DOHH2 (cell line): ENCODE measurements at regions not wholly inside any gene's neighbourhood (a gene's known extent, or its start where the extent isn't known, plus 50 kb on each side); places are given as distances from the start of the nearest gene placed in this dataset.

Experiments used
- H3F3A ChIP-seq: fragments of 200-600 bp; sonication (generic), shearing (Covaris generic); 2 replicates; pipeline ENCODE4 v1.6.0; 2016; ENCODE audit warnings: antibody characterized with exemption, mild to moderate bottlenecking; ENCODE audit not compliant: control insufficient read depth, insufficient read depth
- H3K27ac ChIP-seq: fragments of 200-600 bp; sonication (generic); 2 replicates; pipeline ENCODE4 v1.5.1; 2014; ENCODE audit warnings: low read depth, mild to moderate bottlenecking, low read length, moderate library complexity
- H3K27me3 ChIP-seq: fragments of 200-600 bp; sonication (generic); 2 replicates; pipeline ENCODE4 v1.6.1; 2014; ENCODE audit warnings: mild to moderate bottlenecking, low read length, mixed read lengths; ENCODE audit not compliant: control insufficient read depth
- H3K36me3 ChIP-seq: fragments of 200-600 bp; sonication (generic); 2 replicates; pipeline ENCODE4 v1.6.1; 2014; ENCODE audit warnings: mild to moderate bottlenecking, low read length, moderate library complexity, mixed read lengths; ENCODE audit not compliant: control insufficient read depth
- H3K4me1 ChIP-seq: fragments of 200-600 bp; sonication (generic); 2 replicates; pipeline ENCODE4 v1.6.1; 2014; ENCODE audit warnings: mild to moderate bottlenecking, low read length, mixed read lengths; ENCODE audit not compliant: control insufficient read depth
- H3K4me2 ChIP-seq: fragments of 200-600 bp; sonication (generic); 2 replicates; pipeline ENCODE4 v1.6.0; 2014; ENCODE audit warnings: mild to moderate bottlenecking, low read length, moderate library complexity
- H3K4me3 ChIP-seq: fragments of 200-600 bp; sonication (generic); 2 replicates; pipeline ENCODE4 v1.5.1; 2014; ENCODE audit warnings: mild to moderate bottlenecking, low read length, mixed read lengths
- H3K79me2 ChIP-seq: fragments of 200-600 bp; sonication (generic); 2 replicates; pipeline ENCODE4 v1.6.1; 2014; ENCODE audit warnings: mild to moderate bottlenecking, low read length, mixed read lengths; ENCODE audit not compliant: control insufficient read depth
- H3K9me2 ChIP-seq: fragments of 200-600 bp; sonication (generic); replicated peaks from 2 replicates; pipeline ENCODE4 v1.6.1; 2014; ENCODE audit warnings: mild to moderate bottlenecking, low read length, mixed read lengths; ENCODE audit not compliant: control insufficient read depth
- H3K9me3 ChIP-seq: fragments of 200-600 bp; sonication (generic); 2 replicates; pipeline ENCODE4 v1.6.1; 2014; ENCODE audit warnings: antibody characterized with exemption, low read length, mixed read lengths; ENCODE audit not compliant: control insufficient read depth, insufficient read depth
- H4K20me1 ChIP-seq: fragments of 200-600 bp; sonication (generic); 2 replicates; pipeline ENCODE4 v1.6.0; 2014; ENCODE audit warnings: low read depth, mild to moderate bottlenecking, antibody characterized with exemption, low read length, moderate library complexity; ENCODE audit not compliant: control insufficient read depth, insufficient read depth
- CTCF ChIP-seq: fragments of 200-600 bp; sonication (generic); IDR thresholded peaks from one replicate; pipeline ENCODE4 v1.5.1; 2014; ENCODE audit warnings: antibody characterized with exemption, mild to moderate bottlenecking, low read depth, low read length; ENCODE audit not compliant: poor library complexity, severe bottlenecking
- EZH2phosphoT487 ChIP-seq: fragments of 200-600 bp; sonication (generic); IDR thresholded peaks from 2 replicates; pipeline ENCODE4 v1.6.1; 2017; ENCODE audit warnings: borderline replicate concordance, mild to moderate bottlenecking, antibody characterized with exemption, low read length, moderate library complexity, mixed read lengths

DNA sequence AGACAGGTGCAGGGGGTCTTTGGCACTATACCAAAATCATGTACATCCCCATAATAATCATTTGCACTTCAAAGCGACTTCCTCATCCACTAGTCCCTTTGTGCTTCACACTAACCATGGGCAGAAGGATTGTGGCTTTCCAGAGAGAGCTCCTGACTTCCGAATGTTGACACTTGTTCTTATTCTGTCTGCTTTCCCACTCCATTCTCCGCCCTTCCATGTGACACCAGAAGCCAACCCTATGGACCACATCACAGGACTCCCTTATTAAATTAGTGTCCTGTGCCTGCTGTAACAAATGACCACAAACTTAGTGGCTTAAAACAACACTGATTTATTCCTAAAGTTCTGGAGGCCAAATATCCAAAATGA lies 91.6 kb downstream of the CMC2 start:
- Histone ChIP-seq H3K4me3 (no peak overlapping the region), H3K36me3 (no peaks in the 10 kb centered on the region), H3F3A (no peaks in the 10 kb centered on the region), H3K27me3 (no peaks in the 10 kb centered on the region), H3K4me2 (no peak overlapping the region), H3K4me1 (no peaks in the 10 kb centered on the region), H3K79me2 (no peaks in the 10 kb centered on the region), H3K27ac (no peak overlapping the region), H3K9me3 (peaks cover 10% of the 10 kb centered on the region; the same call in 1 of the 2 replicates), H4K20me1 (no peaks in the 10 kb centered on the region), H3K9me2 (no peaks in the 10 kb centered on the region)
- TF ChIP-seq EZH2phosphoT487, result no peak
- TF ChIP-seq CTCF, result no peak

DNA sequence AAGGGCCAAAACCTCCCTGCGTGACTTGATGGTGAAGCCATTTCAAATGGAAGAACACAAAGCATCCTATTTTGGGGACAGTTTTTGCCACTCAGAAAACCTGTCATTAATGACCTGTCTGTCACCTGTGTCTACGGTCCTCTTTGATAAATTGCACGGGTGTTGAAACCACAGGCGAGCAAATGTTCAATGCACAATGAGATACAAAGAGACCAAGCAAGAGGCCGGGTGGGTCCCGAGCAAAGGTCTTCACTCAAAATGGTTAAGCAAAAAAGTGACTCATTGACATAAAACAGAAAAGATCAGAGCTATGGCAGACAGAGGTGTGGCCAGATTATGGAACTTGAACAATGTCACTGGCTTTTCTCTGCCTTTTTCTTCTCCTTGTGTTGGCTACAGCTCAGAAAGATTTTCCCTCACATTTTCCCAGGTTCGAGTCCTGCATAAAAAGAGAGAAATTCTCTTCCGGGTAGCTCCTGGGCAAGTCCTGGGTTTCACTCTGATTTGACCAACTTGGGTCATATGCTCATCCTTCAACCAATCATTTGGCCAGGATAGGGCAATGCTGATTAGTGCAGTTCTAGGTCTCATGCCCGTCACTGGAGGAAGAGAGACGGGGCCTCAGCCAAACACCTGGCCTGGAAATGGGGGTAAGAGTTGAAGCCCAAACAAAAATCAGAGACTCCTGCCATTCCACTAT lies 92.2 kb downstream of the CMC2 start:
- TF ChIP-seq EZH2phosphoT487 (no peak), CTCF (no peak)
- Histone ChIP-seq H3K4me1 (no peaks in the 10 kb centered on the region), H3K4me2 (no peak overlapping the region), H3K36me3 (no peaks in the 10 kb centered on the region), H3K4me3 (no peak overlapping the region), H3K27me3 (no peaks in the 10 kb centered on the region), H3K9me3 (peaks cover 10% of the 10 kb centered on the region; the same call in 1 of the 2 replicates), H3F3A (no peaks in the 10 kb centered on the region), H4K20me1 (no peaks in the 10 kb centered on the region), H3K9me2 (no peaks in the 10 kb centered on the region), H3K79me2 (no peaks in the 10 kb centered on the region), H3K27ac (no peak overlapping the region)

- H3K27ac ChIP-seq, result no peak overlapping the region
- no peaks in the 10 kb centered on the region for H3K27me3 ChIP-seq
- H3K4me3 ChIP-seq, result no peak overlapping the region
- no peaks in the 10 kb centered on the region for H4K20me1 ChIP-seq
- no peaks in the 10 kb centered on the region for H3K4me1 ChIP-seq
- no peaks in the 10 kb centered on the region for H3K79me2 ChIP-seq
- H3K36me3 ChIP-seq, result no peaks in the 10 kb centered on the region
- no peak overlapping the region for H3K4me2 ChIP-seq
- no peak for TF ChIP-seq EZH2phosphoT487
- TF ChIP-seq CTCF, result no peak
- peaks cover 10% of the 10 kb centered on the region; the same call in 1 of the 2 replicates for H3K9me3 ChIP-seq
- no peaks in the 10 kb centered on the region for H3K9me2 ChIP-seq
- no peaks in the 10 kb centered on the region for H3F3A ChIP-seq
These were observed 93.3 kb downstream of the CMC2 start for GRCh38 chr16:80913397-80913796.
